ENCODE measurements at regions not wholly inside any gene's neighbourhood (a gene's known extent, or its start where the extent isn't known, plus 50 kb on each side); places are given as distances from the start of the nearest gene placed in this dataset.
A peak's percentile ranks its signal among the peaks of the same experiment; 100 is the strongest.

DNA sequence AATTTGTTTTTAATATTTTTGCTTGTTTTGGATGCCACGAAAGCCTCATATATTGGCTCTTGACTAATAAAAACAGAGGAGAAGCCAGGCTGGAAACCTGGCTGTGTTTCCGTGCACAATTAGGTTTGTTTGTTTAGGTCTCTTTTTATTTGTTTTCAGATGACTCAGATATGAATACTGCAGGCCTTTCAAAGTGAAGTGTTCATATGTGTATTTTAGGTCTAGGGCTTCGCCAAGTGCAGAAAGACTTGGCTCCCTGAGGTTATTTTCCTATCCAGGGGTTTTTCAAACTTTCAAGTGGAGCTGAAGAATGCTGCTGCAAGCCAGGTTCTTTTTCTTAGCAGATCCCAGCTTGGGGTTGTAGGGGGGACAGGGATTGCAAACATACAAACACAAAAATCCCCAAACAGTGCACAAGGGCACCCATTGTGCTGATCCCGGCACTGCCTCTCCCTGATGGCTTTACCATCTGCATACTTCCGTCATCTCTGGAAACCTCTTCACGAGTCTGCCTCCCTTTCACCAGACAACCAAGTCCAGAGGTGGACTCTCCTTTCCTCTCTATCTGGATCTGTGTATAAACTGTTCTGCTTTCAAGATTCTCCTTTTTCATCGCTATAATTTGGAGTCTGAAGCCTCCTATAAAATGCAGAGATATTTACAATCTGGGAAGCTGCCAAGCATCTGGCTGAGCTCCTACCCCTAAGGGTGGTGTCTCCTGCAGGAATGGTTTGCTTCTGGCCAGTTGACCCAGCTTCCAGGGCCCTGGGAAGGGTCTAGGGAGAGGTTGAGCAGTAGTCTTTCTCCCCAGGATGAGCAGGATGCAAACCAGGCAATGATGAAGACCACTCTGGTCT lies 108.6 kb downstream of the SMIM20 start:
- H3K36me3 Mint-ChIP-seq: no peaks in the 10 kb centered on the region
- ATAC-seq (no peak), DNase-seq (no peak)
- no peaks in the 10 kb centered on the region for H3K4me1 Mint-ChIP-seq
- H3K27ac Mint-ChIP-seq: peak overlapping the region in 1 of 10 donors; percentile 45
- peaks cover 8 to 47% (median 31%) of the 10 kb centered on the region in 5 donors for H3K27me3 Mint-ChIP-seq
- H3K9me3 Mint-ChIP-seq: peaks cover 0 to 6% (median 0%) of the 10 kb centered on the region in 9 donors
- POLR2A ChIA-PET: no interaction called here
- no peak overlapping the region for H3K4me3 Mint-ChIP-seq

- H3K27ac Mint-ChIP-seq: peak overlapping the region in 2 of 10 donors; percentile 3 to 45
- no peaks in the 10 kb centered on the region for H3K36me3 Mint-ChIP-seq
- H3K9me3 Mint-ChIP-seq: peaks cover 0 to 6% (median 0%) of the 10 kb centered on the region in 9 donors
- POLR2A ChIA-PET: no interaction called here
- H3K4me1 Mint-ChIP-seq: peaks cover 0 to 2% (median 0%) of the 10 kb centered on the region in 4 donors
- no peak for DNase-seq
- ATAC-seq: no peak
- peaks cover 8 to 56% (median 32%) of the 10 kb centered on the region in 5 donors for H3K27me3 Mint-ChIP-seq
- H3K4me3 Mint-ChIP-seq: no peak overlapping the region
Measured at GRCh38 chr4:26023203-26023972, 109.4 kb downstream of the SMIM20 start.

- Mint-ChIP-seq H3K4me3 (no peak overlapping the region), H3K4me1 (peaks cover 0 to 6% (median 1%) of the 10 kb centered on the region in 4 donors), H3K9me3 (peaks cover 0 to 6% (median 0%) of the 10 kb centered on the region in 9 donors), H3K36me3 (no peaks in the 10 kb centered on the region), H3K27ac (peak overlapping the region in 1 of 10 donors; percentile 3), H3K27me3 (peaks cover 8 to 62% (median 33%) of the 10 kb centered on the region in 5 donors)
- DNase-seq: no peak
- ATAC-seq: no peak
- POLR2A ChIA-PET: no interaction called here
Measured at GRCh38 chr4:26024079-26024478, 110.1 kb downstream of the SMIM20 start.

DNA sequence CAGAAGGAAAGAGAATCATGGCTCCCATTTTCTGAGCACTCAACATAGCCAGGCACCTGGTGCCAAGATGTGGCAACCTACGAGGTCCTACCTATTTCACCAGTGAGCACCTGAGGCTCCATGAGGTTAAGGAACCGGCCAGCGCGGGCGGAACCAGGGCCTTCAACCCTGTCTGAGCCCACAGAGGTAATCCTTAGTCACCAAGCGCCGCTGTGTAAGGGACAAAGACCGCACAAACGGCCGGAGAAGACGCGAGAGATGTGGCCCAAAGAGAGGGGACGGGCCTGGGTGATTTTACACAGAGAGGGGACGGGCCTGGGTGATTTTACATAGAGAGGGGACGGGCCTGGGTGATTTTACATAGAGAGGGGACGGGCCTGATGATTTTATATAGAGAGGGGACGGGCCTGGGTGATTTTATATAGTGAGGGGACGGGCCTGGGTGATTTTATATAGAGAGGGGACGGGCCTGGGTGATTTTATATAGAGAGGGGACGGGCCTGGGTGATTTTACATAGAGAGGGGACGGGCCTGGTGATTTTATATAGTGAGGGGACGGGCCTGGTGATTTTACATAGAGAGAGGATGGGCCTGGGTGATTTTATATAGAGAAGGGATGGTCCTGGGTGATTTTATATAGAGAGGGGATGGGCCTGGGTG lies 114.2 kb downstream of the SMIM20 start:
- DNase-seq (no peak), ATAC-seq (no peak)
- peaks cover 9 to 53% (median 28%) of the 10 kb centered on the region in 5 donors for H3K27me3 Mint-ChIP-seq
- H3K9me3 Mint-ChIP-seq: no peaks in the 10 kb centered on the region
- no peak overlapping the region for H3K27ac Mint-ChIP-seq
- peaks cover 0 to 6% (median 2%) of the 10 kb centered on the region in 4 donors for H3K4me1 Mint-ChIP-seq
- POLR2A ChIA-PET: no interaction called here
- H3K36me3 Mint-ChIP-seq: no peaks in the 10 kb centered on the region
- H3K4me3 Mint-ChIP-seq: no peak overlapping the region

GRCh38 chr4:26028793-26029567 lies 115.0 kb downstream of the SMIM20 start:
- Mint-ChIP-seq H3K4me1 (peaks cover 0 to 6% (median 2%) of the 10 kb centered on the region in 4 donors), H3K27ac (no peak overlapping the region), H3K27me3 (peaks cover 9 to 46% (median 26%) of the 10 kb centered on the region in 5 donors), H3K36me3 (no peaks in the 10 kb centered on the region), H3K4me3 (no peak overlapping the region), H3K9me3 (no peaks in the 10 kb centered on the region)
- DNase-seq (peak in 9 of 10 donors; percentile 4 to 41 (median 15)), ATAC-seq (peak; percentile 35 to 52)
- POLR2A ChIA-PET: no interaction called here

DNA sequence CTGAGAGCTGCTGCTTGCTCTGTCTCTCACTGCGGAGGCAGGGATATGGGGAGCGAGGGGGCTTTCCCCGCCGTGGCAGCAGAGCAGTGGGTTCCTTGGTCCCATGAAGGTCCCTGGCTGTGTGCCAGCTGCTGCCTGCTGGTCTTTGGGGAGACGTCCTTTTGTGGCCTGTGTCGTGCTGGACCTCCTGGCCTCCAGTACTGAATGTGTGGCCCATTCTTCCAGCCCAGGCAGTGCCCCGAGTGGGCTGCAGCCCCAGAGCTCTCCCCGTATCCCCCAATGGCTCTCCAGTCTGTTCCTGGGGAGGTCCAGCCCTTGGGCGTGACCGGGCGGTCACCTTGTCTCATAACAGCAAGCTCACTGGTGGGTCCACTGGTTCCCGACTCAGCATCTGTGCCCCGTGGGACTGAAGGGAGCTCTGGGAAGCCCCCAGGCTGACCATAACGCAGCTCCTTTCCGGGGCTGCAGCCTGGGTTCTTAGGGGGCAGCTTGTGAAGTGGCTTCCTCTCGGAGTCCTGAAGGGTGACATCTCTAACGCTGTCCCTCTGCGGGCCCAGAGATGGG lies 115.6 kb downstream of the SMIM20 start:
- Mint-ChIP-seq H3K4me3 (no peak overlapping the region), H3K27me3 (peaks cover 8 to 44% (median 24%) of the 10 kb centered on the region in 5 donors), H3K36me3 (no peaks in the 10 kb centered on the region), H3K4me1 (peaks cover 0 to 6% (median 2%) of the 10 kb centered on the region in 4 donors), H3K27ac (no peak overlapping the region), H3K9me3 (no peaks in the 10 kb centered on the region)
- ATAC-seq: no peak
- DNase-seq: no peak
- POLR2A ChIA-PET: no interaction called here

- H3K36me3 Mint-ChIP-seq: no peaks in the 10 kb centered on the region
- no peaks in the 10 kb centered on the region for H3K9me3 Mint-ChIP-seq
- DNase-seq: no peak
- H3K4me3 Mint-ChIP-seq: no peak overlapping the region
- H3K4me1 Mint-ChIP-seq: peaks cover 0 to 6% (median 2%) of the 10 kb centered on the region in 4 donors
- no peak for ATAC-seq
- peaks cover 8 to 44% (median 24%) of the 10 kb centered on the region in 5 donors for H3K27me3 Mint-ChIP-seq
- H3K27ac Mint-ChIP-seq: no peak overlapping the region
- POLR2A ChIA-PET: no interaction called here
Measured at GRCh38 chr4:26030260-26030667, 116.2 kb downstream of the SMIM20 start.

GRCh38 chr4:26030780-26031179 lies 116.8 kb downstream of the SMIM20 start:
- Mint-ChIP-seq H3K27me3 (peaks cover 8 to 44% (median 24%) of the 10 kb centered on the region in 5 donors), H3K4me3 (no peak overlapping the region), H3K27ac (no peak overlapping the region), H3K36me3 (no peaks in the 10 kb centered on the region), H3K4me1 (peaks cover 0 to 6% (median 2%) of the 10 kb centered on the region in 4 donors), H3K9me3 (no peaks in the 10 kb centered on the region)
- ATAC-seq (no peak), DNase-seq (no peak)
- POLR2A ChIA-PET: no interaction called here

GRCh38 chr4:26031704-26032103 lies 117.7 kb downstream of the SMIM20 start:
- ATAC-seq (no peak), DNase-seq (no peak)
- POLR2A ChIA-PET: no interaction called here
- Mint-ChIP-seq H3K27ac (no peak overlapping the region), H3K9me3 (no peaks in the 10 kb centered on the region), H3K4me3 (no peak overlapping the region), H3K4me1 (peaks cover 0 to 6% (median 2%) of the 10 kb centered on the region in 4 donors), H3K27me3 (peaks cover 7 to 39% (median 22%) of the 10 kb centered on the region in 5 donors), H3K36me3 (no peaks in the 10 kb centered on the region)

GRCh38 chr4:26032142-26032541 lies 118.1 kb downstream of the SMIM20 start:
- no peak for DNase-seq
- Mint-ChIP-seq H3K4me3 (no peak overlapping the region), H3K36me3 (no peaks in the 10 kb centered on the region), H3K27me3 (peaks cover 3 to 35% (median 18%) of the 10 kb centered on the region in 5 donors), H3K27ac (no peak overlapping the region), H3K9me3 (no peaks in the 10 kb centered on the region), H3K4me1 (peaks cover 0 to 6% (median 2%) of the 10 kb centered on the region in 4 donors)
- POLR2A ChIA-PET: no interaction called here
- ATAC-seq: no peak

- POLR2A ChIA-PET: no interaction called here
- no peak for ATAC-seq
- Mint-ChIP-seq H3K4me3 (no peak overlapping the region), H3K27ac (no peak overlapping the region), H3K27me3 (peaks cover 7 to 29% (median 15%) of the 10 kb centered on the region in 5 donors), H3K4me1 (peaks cover 0 to 6% (median 2%) of the 10 kb centered on the region in 4 donors), H3K9me3 (no peaks in the 10 kb centered on the region), H3K36me3 (no peaks in the 10 kb centered on the region)
- no peak for DNase-seq
Measured at GRCh38 chr4:26032630-26033317, 118.8 kb downstream of the SMIM20 start.

Measured in naive thymus-derived CD8-positive, alpha-beta T cell (primary cell).